DMS53 treated with DMSO at 0.1 percent for 48 hours (cell line): ENCODE measurements at regions not wholly inside any gene's neighbourhood (a gene's known extent, or its start where the extent isn't known, plus 50 kb on each side); places are given as distances from the start of the nearest gene placed in this dataset.

Source experiments
- DNase-seq: peaks from one replicate; lab custom pipeline; 2025; ENCODE audit not compliant: unreplicated experiment; lab: John Stamatoyannopoulos, UW

- no peak for DNase-seq
Measured at GRCh38 chr2:898319-898718, 52.3 kb upstream of the SNTG2 start.

- DNase-seq: no peak
Measured at GRCh38 chr2:897091-897490, 53.6 kb upstream of the SNTG2 start.

GRCh38 chr2:893311-893710 lies 57.3 kb upstream of the SNTG2 start:
- DNase-seq: no peak

GRCh38 chr2:892892-893291 lies 57.8 kb upstream of the SNTG2 start:
- no peak for DNase-seq

- no peak for DNase-seq
Measured at GRCh38 chr2:892401-892800, 58.2 kb upstream of the SNTG2 start.

GRCh38 chr2:891734-892133 lies 58.9 kb upstream of the SNTG2 start:
- no peak for DNase-seq

GRCh38 chr2:890791-891190 lies 59.9 kb upstream of the SNTG2 start:
- no peak for DNase-seq

- no peak for DNase-seq
Measured at GRCh38 chr2:890214-890613, 60.4 kb upstream of the SNTG2 start.

GRCh38 chr2:888906-889566 lies 61.6 kb upstream of the SNTG2 start:
- no peak for DNase-seq

- no peak for DNase-seq
Measured at GRCh38 chr2:888211-888801, 62.3 kb upstream of the SNTG2 start.

- DNase-seq: no peak
Measured at GRCh38 chr2:887639-888038, 63.0 kb upstream of the SNTG2 start.

- DNase-seq: no peak
Measured at GRCh38 chr2:886072-887022, 64.3 kb upstream of the SNTG2 start.

- no peak for DNase-seq
Measured at GRCh38 chr2:885230-886071, 65.2 kb upstream of the SNTG2 start.

GRCh38 chr2:883803-884748 lies 66.6 kb upstream of the SNTG2 start:
- DNase-seq: no peak

- no peak for DNase-seq
Measured at GRCh38 chr2:883260-883802, 67.3 kb upstream of the SNTG2 start.

GRCh38 chr2:881204-881918 lies 69.3 kb upstream of the SNTG2 start:
- DNase-seq: no peak

GRCh38 chr2:880201-880970 lies 70.3 kb upstream of the SNTG2 start:
- no peak for DNase-seq

- DNase-seq: no peak
Measured at GRCh38 chr2:879540-879939, 71.1 kb upstream of the SNTG2 start.
